HEK293 (cell line): ENCODE measurements at regions not wholly inside any gene's neighbourhood (a gene's known extent, or its start where the extent isn't known, plus 50 kb on each side); places are given as distances from the start of the nearest gene placed in this dataset.

Experiments used
- CTCF ChIP-seq: fragments of 450-650 bp; formaldehyde crosslinking; IDR thresholded peaks from 2 replicates; pipeline ENCODE4 v1.5.1; 2016; ENCODE audit warnings: missing biosample characterization, missing genetic modification characterization
- RBAK ChIP-seq: fragments of 450-650 bp; formaldehyde crosslinking; IDR thresholded peaks from 2 replicates; pipeline ENCODE4 v1.5.1; 2016; ENCODE audit warnings: missing biosample characterization, missing genetic modification characterization
- ZNF274 ChIP-seq, 2 experiments: fragments of 200-500 bp in 1 of 2; fragments of 450-650 bp in 1 of 2; sonication (Bioruptor generic) in 1 of 2; formaldehyde crosslinking in 1 of 2; IDR thresholded peaks; 2 replicates each; pipeline versions ENCODE4 v1.5.1 to v1.6.1; 2014 to 2016; ENCODE audit warnings: borderline replicate concordance in 1 of 2, inconsistent platforms in 1 of 2, low read length in 1 of 2, missing biosample characterization in 1 of 2, missing genetic modification characterization in 1 of 2

GRCh38 chr10:58956926-58957325, 219.5 kb upstream of the PHYHIPL start:
- TF ChIP-seq CTCF (tag by site-specific recombination) (no peak), RBAK (no peak), ZNF274 (IDR thresholded peaks at IDR 0.05; ENCODE audit: low read length) (no peak), ZNF274 (tag by site-specific recombination; IDR thresholded peaks at IDR 0.05; ENCODE audit: borderline replicate concordance) (no peak)
